ENCODE measurements at regions not wholly inside any gene's neighbourhood (a gene's known extent, or its start where the extent isn't known, plus 50 kb on each side); places are given as distances from the start of the nearest gene placed in this dataset.
"Not testable (repeated sequence)": the region's sequence is repeated elsewhere in the genome, so short reads cannot be mapped to it uniquely, and the experiment has no call there.

GRCh38 chr11:83344521-83344920, 58.4 kb upstream of the CCDC90B start:
- BruUV-seq (replicated peaks); POLR2A ChIA-PET (ENCODE audit: unreplicated experiment); CTCF ChIA-PET; DNase-seq; intact Hi-C loops (cut with micrococcal nuclease); H3F3A ChIP-seq (ENCODE audit: low read length, unreplicated experiment); H3K79me2 ChIP-seq (ENCODE audit: low read length); H3K4me3 ChIP-seq (ENCODE audit: low read length); H2AFZ ChIP-seq (ENCODE audit: low read length); H3K9me3 ChIP-seq (ENCODE audit: low read length); H3K36me3 ChIP-seq (ENCODE audit: low read depth, low read length); H4K20me1 ChIP-seq (ENCODE audit: low read length); H3K9me2 ChIP-seq (replicated peaks; ENCODE audit: low read length); ATAC-seq; H3K9ac ChIP-seq (ENCODE audit: low read length); H3K4me1 ChIP-seq (ENCODE audit: insufficient read depth, low read length); H3K4me2 ChIP-seq (ENCODE audit: low read length); H3K27ac ChIP-seq (ENCODE audit: low read length): not testable (repeated sequence)
- peaks cover 14% of the 10 kb centered on the region; the same call in 1 of the 2 replicates for H3K27me3 ChIP-seq (ENCODE audit: low read length)

GRCh38 chr11:83336993-83337392, 50.8 kb upstream of the CCDC90B start:
- Histone ChIP-seq H3K79me2 (ENCODE audit: low read length) (no peaks in the 10 kb centered on the region), H3K27me3 (ENCODE audit: low read length) (no peaks in the 10 kb centered on the region), H3K4me2 (ENCODE audit: low read length) (no peak overlapping the region), H3K27ac (ENCODE audit: low read length) (no peak overlapping the region), H3K4me1 (ENCODE audit: insufficient read depth, low read length) (no peaks in the 10 kb centered on the region), H3F3A (ENCODE audit: low read length, unreplicated experiment) (no peaks in the 10 kb centered on the region), H3K36me3 (ENCODE audit: low read depth, low read length) (no peaks in the 10 kb centered on the region), H2AFZ (ENCODE audit: low read length) (no peak overlapping the region), H4K20me1 (ENCODE audit: low read length) (no peaks in the 10 kb centered on the region), H3K4me3 (ENCODE audit: low read length) (no peak overlapping the region), H3K9me3 (ENCODE audit: low read length) (no peaks in the 10 kb centered on the region), H3K9me2 (replicated peaks; ENCODE audit: low read length) (no peaks in the 10 kb centered on the region), H3K9ac (ENCODE audit: low read length) (no peak overlapping the region)
- intact Hi-C loops (cut with micrococcal nuclease), result no loop called here
- ChIA-PET CTCF (no interaction called here), POLR2A (ENCODE audit: unreplicated experiment) (no interaction called here)
- no TSS peak for BruUV-seq (replicated peaks)
- DNase-seq (no peak), ATAC-seq (no peak)
- no peak for TF ChIP-seq EZH2 (IDR thresholded peaks at IDR 0.05; ENCODE audit: low read length, unreplicated experiment)
- no peak for TF ChIP-seq EZH2phosphoT487 (IDR thresholded peaks at IDR 0.05; ENCODE audit: borderline replicate concordance, low read length)
- no peak for TF ChIP-seq CTCF (conservative IDR thresholded peaks at IDR 0.05; ENCODE audit: low read depth, low read length)

All from PC-3 (cell line).